ENCODE measurements at regions not wholly inside any gene's neighbourhood (a gene's known extent, or its start where the extent isn't known, plus 50 kb on each side); places are given as distances from the start of the nearest gene placed in this dataset.

DNA sequence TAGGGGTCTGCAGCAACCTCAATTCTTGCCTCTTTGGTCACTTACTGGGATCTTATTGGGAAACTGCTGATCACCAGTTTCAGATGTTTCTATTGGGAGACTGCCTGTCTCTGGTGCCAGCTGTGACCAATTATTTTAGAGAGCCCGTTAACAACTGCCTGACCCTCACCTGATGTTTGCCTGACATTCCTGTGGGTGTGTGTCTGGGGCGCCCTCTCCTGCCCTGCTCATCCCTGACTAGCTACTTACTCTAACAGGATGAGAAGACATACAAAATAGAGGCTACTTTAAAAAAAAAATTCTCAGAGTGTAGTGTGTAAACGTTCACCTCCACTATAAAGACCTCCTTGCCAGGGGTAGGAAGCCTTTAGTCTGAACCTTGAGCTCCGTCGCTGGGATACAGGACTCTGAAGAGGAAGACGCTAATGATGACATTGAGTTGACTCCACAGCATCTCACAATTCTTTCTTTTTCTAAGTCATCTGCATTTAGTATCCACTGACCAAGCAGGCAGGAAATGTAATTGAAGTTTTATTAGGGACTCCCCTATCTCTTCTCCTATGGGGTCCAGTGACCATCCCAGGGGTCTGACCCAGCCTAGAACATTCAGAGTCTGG is 54.6 kb upstream of the DDR1 start:
- no peak for TF ChIP-seq YY1 (IDR thresholded peaks at IDR 0.05; ENCODE audit: insufficient read depth, insufficient read length)
- TF ChIP-seq ZNF274 (IDR thresholded peaks at IDR 0.05; ENCODE audit: low read depth, low read length) = no peak

Measured in NT2/D1 (cell line).